Skeletal muscle satellite cell (primary cell): ENCODE measurements at regions not wholly inside any gene's neighbourhood (a gene's known extent, or its start where the extent isn't known, plus 50 kb on each side); places are given as distances from the start of the nearest gene placed in this dataset.

ENCODE experiments used
- H3K27me3 ChIP-seq: 2 replicates; pipeline ENCODE4 v1.7.0; 2013; ENCODE audit warnings: low read length; ENCODE audit not compliant: control insufficient read depth, insufficient read depth
- H3K36me3 ChIP-seq: 2 replicates; pipeline ENCODE4 v1.7.0; 2013; ENCODE audit warnings: mild to moderate bottlenecking, control low read depth, low read length; ENCODE audit not compliant: insufficient read depth
- H3K4me1 ChIP-seq: 2 replicates; pipeline ENCODE4 v1.7.0; 2013; ENCODE audit warnings: low read length; ENCODE audit not compliant: control insufficient read depth, insufficient read depth
- H3K4me2 ChIP-seq: 2 replicates; pipeline ENCODE4 v1.7.0; 2013; ENCODE audit warnings: mild to moderate bottlenecking, low read length
- H3K4me3 ChIP-seq: 2 replicates; pipeline ENCODE4 v1.7.0; 2013; ENCODE audit warnings: low read length
- H3K9ac ChIP-seq: 2 replicates; pipeline ENCODE4 v1.7.0; 2013; ENCODE audit warnings: mild to moderate bottlenecking, low read depth, low read length, moderate library complexity
- H3K9me3 ChIP-seq: replicated peaks from 2 replicates; pipeline ENCODE4 v1.7.0; 2013; ENCODE audit warnings: mild to moderate bottlenecking, control low read depth, low read length

- H3K9ac ChIP-seq, result no peak overlapping the region
- H3K27me3 ChIP-seq, result no peaks in the 10 kb centered on the region
- no peaks in the 10 kb centered on the region for H3K36me3 ChIP-seq
- no peaks in the 10 kb centered on the region for H3K9me3 ChIP-seq
- no peak overlapping the region for H3K4me3 ChIP-seq
- H3K4me1 ChIP-seq, result peaks cover 32% of the 10 kb centered on the region
- H3K4me2 ChIP-seq, result no peak overlapping the region
Observed at GRCh38 chr6:113696960-113697359, 160.2 kb upstream of the MARCKS start.

DNA sequence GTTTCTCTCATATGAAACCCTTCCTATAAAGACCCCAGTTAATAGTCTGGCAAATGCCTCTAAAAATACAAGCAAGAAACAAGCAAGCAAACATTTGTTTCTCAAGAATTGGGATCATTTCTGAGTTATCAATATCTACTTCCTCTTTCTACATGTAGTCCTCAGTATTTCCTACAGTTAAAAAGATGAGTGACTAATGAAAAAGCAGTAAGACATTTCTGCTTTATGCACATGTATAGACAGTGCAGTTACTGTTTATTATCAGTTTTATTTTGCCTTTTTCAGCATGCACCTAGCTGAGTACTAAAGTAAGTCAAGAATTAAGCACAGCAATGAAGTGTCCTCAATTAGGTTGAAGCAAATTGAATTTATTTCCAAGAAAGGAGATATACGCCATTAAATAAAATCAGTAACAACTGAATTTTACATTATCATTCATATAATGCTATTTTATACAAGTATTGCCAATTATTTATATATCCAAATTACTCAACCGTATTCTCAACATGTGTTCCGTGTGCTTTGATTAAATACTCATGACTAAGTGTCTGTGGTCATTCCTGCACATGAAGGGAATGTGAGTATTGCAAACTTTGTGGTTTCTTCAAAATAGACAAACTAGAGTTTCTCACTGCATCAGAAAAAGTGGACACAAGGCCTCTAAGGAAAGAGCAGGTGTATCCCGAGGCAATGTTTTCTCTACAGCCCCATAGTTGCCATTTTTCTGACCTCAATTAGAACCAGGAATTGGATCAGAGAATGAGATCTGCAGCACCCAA is 159.3 kb upstream of the MARCKS start:
- Histone ChIP-seq H3K4me3 (no peak overlapping the region), H3K4me1 (peaks cover 32% of the 10 kb centered on the region), H3K27me3 (no peaks in the 10 kb centered on the region), H3K4me2 (no peak overlapping the region), H3K36me3 (no peaks in the 10 kb centered on the region), H3K9me3 (no peaks in the 10 kb centered on the region), H3K9ac (no peak overlapping the region)

GRCh38 chr6:113699239-113699638 is 157.9 kb upstream of the MARCKS start:
- H3K4me2 ChIP-seq, result no peak overlapping the region
- peaks cover 29% of the 10 kb centered on the region for H3K4me1 ChIP-seq
- H3K36me3 ChIP-seq, result no peaks in the 10 kb centered on the region
- H3K9ac ChIP-seq, result no peak overlapping the region
- no peak overlapping the region for H3K4me3 ChIP-seq
- H3K27me3 ChIP-seq, result no peaks in the 10 kb centered on the region
- no peaks in the 10 kb centered on the region for H3K9me3 ChIP-seq

DNA sequence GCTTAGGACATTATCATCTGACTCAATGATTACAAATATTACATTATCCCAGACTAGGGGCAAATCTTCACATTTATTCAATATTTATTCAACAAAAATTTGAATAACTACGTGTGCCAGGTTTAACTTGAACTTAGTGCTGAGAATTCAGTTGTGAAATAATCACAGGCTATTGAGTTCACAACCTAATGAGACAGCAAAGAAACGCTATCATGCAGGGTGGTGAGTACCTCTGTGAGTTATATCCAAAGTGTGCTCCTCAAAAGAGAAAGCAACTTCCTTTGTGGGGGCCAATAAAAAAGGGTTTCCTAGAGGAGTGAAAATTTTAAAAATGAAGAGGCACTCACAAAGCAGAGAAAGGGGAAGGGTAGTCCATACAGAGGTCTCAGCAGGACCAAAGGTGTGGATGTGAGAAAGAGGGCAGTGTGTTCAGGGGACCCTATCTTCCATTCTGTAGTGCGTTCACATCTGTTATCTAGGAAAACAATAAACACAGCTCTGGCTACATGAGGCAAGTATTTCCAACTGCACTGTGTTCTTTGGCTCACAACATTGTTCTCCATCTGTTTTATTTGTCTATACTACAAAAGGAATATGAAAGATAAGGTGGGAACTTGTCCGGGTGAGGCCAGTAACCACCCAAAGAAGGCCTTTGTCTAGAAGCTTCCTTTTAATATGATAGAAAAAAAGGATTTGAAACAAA is 155.4 kb upstream of the MARCKS start:
- Histone ChIP-seq H3K4me3 (no peak overlapping the region), H3K9ac (no peak overlapping the region), H3K27me3 (no peaks in the 10 kb centered on the region), H3K9me3 (no peaks in the 10 kb centered on the region), H3K4me1 (peaks cover 17% of the 10 kb centered on the region), H3K36me3 (no peaks in the 10 kb centered on the region), H3K4me2 (no peak overlapping the region)

DNA sequence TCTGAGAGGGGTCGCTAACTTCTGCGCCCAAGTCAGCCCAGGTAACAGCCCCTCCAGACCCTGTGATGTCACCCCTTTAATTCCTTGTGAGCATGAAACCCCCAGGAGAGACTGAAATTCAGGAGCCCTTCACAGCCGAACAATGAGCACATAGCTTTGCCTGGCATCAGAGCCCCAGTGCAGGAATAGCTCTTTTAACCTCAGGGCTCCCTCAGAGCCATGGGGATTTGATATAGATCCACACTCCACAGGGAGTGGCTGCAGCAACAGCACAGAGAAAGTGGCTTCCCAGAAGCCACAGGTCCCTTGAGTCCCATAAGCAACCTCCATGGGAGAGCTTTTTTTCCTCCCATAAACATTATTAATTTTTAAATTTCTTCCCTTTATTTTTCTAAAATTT is 150.0 kb upstream of the MARCKS start:
- H3K27me3 ChIP-seq, result no peaks in the 10 kb centered on the region
- H3K9me3 ChIP-seq, result no peaks in the 10 kb centered on the region
- no peak overlapping the region for H3K4me2 ChIP-seq
- H3K4me1 ChIP-seq, result no peaks in the 10 kb centered on the region
- H3K9ac ChIP-seq, result no peak overlapping the region
- H3K4me3 ChIP-seq, result no peak overlapping the region
- no peaks in the 10 kb centered on the region for H3K36me3 ChIP-seq

- no peaks in the 10 kb centered on the region for H3K27me3 ChIP-seq
- H3K4me2 ChIP-seq, result no peak overlapping the region
- H3K9me3 ChIP-seq, result no peaks in the 10 kb centered on the region
- no peak overlapping the region for H3K4me3 ChIP-seq
- H3K36me3 ChIP-seq, result no peaks in the 10 kb centered on the region
- H3K4me1 ChIP-seq, result no peaks in the 10 kb centered on the region
- no peak overlapping the region for H3K9ac ChIP-seq
Observed at GRCh38 chr6:113709936-113710509, 147.1 kb upstream of the MARCKS start.

DNA sequence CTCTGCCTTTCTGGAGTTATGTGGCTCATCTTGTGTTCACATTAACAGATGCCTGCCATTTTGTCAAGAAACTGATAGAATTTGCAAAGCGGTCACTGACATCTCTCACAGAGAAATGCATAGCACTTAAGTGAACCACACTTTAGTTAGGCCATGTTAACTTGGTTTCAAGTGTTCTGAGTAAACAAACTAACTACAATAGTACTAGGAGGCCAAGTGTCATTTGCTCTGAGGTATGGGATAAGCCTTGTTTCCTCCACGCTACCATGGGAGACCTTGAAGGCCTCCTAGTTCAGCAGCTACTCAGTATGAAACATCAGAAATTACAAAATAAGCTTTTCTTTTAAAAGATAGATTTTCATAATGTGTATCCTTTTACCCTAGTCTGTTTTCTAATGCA is 143.5 kb upstream of the MARCKS start:
- Histone ChIP-seq H3K4me2 (no peak overlapping the region), H3K9ac (no peak overlapping the region), H3K4me1 (peaks cover 1% of the 10 kb centered on the region), H3K36me3 (no peaks in the 10 kb centered on the region), H3K9me3 (no peaks in the 10 kb centered on the region), H3K27me3 (no peaks in the 10 kb centered on the region), H3K4me3 (no peak overlapping the region)

- Histone ChIP-seq H3K4me2 (no peak overlapping the region), H3K4me3 (no peak overlapping the region), H3K9ac (no peak overlapping the region), H3K27me3 (no peaks in the 10 kb centered on the region), H3K9me3 (no peaks in the 10 kb centered on the region), H3K4me1 (peaks cover 10% of the 10 kb centered on the region), H3K36me3 (no peaks in the 10 kb centered on the region)
Observed at GRCh38 chr6:113718588-113718987, 138.6 kb upstream of the MARCKS start.

DNA sequence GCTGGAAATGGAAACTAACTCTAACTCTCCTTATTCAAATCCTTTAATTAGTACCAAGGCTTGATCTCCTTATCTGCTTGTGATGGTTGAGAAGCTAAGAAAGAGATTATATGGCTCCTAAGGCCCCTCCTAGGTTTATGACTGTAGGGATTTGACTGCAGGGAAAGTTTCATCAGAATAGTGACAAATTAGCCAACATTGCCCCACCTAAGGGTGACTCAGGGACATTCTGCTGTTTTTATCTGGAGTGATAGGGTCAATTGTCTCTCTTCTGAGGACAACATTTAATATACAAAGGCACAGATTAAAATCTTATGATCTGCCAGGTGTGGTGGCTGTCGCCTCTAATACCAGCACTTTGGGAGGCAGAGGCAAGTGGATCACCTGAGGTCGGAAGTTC is 138.1 kb upstream of the MARCKS start:
- H3K4me1 ChIP-seq, result peaks cover 10% of the 10 kb centered on the region
- no peak overlapping the region for H3K9ac ChIP-seq
- H3K4me2 ChIP-seq, result peak overlapping the region; percentile 11
- no peaks in the 10 kb centered on the region for H3K36me3 ChIP-seq
- H3K27me3 ChIP-seq, result no peaks in the 10 kb centered on the region
- H3K4me3 ChIP-seq, result no peak overlapping the region
- H3K9me3 ChIP-seq, result no peaks in the 10 kb centered on the region

- peaks cover 10% of the 10 kb centered on the region for H3K4me1 ChIP-seq
- H3K27me3 ChIP-seq, result no peaks in the 10 kb centered on the region
- no peak overlapping the region for H3K4me3 ChIP-seq
- H3K36me3 ChIP-seq, result no peaks in the 10 kb centered on the region
- H3K9me3 ChIP-seq, result no peaks in the 10 kb centered on the region
- H3K4me2 ChIP-seq, result no peak overlapping the region
- H3K9ac ChIP-seq, result no peak overlapping the region
Observed at GRCh38 chr6:113719545-113719944, 137.6 kb upstream of the MARCKS start.

DNA sequence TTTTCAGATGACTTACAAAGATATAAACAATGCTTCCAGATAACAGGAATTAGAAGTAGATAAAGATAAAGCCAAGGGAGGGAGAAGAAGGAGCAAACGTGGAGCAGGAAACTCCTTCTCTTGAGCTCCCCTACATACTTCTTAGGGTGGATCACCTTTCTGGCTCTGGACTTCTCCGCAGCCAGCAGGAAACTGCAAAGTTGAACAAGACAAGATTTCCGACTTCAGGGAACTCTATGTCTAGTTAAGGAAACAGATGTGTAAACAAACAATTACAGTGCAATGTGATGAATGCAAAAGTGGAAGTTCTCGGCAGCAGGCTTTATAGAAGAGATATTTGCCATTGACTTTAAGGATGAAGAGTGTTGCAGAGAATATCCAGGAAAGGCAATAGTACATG is 134.0 kb upstream of the MARCKS start:
- peaks cover 10% of the 10 kb centered on the region for H3K4me1 ChIP-seq
- no peaks in the 10 kb centered on the region for H3K27me3 ChIP-seq
- no peak overlapping the region for H3K9ac ChIP-seq
- no peaks in the 10 kb centered on the region for H3K36me3 ChIP-seq
- H3K4me3 ChIP-seq, result no peak overlapping the region
- no peaks in the 10 kb centered on the region for H3K9me3 ChIP-seq
- no peak overlapping the region for H3K4me2 ChIP-seq
